Ectodermal cell (in vitro differentiated cells): ENCODE measurements at regions not wholly inside any gene's neighbourhood (a gene's known extent, or its start where the extent isn't known, plus 50 kb on each side); places are given as distances from the start of the nearest gene placed in this dataset.
"Not testable (repeated sequence)": the region's sequence is repeated elsewhere in the genome, so short reads cannot be mapped to it uniquely, and the experiment has no call there.

ENCODE experiments used
- H3K27ac ChIP-seq: 2 replicates; pipeline ENCODE4 v1.7.0; 2013; ENCODE audit warnings: mild to moderate bottlenecking, low read depth, low read length; ENCODE audit not compliant: insufficient read depth, poor library complexity, severe bottlenecking
- H3K27me3 ChIP-seq: 2 replicates; pipeline ENCODE4 v1.7.0; 2013; ENCODE audit warnings: mild to moderate bottlenecking, low read length; ENCODE audit not compliant: insufficient read depth, control insufficient read depth, poor library complexity, severe bottlenecking
- H3K36me3 ChIP-seq: one replicate; pipeline ENCODE4 v1.7.0; 2013; ENCODE audit warnings: low read length; ENCODE audit not compliant: control insufficient read depth, insufficient read depth
- H3K4me1 ChIP-seq: one replicate; pipeline ENCODE4 v1.7.0; 2013; ENCODE audit warnings: low read length; ENCODE audit not compliant: control insufficient read depth, insufficient read depth
- H3K4me3 ChIP-seq: 2 replicates; pipeline ENCODE4 v1.7.0; 2013; ENCODE audit warnings: low read depth, low read length, control low read depth; ENCODE audit not compliant: insufficient read depth
- H3K9me3 ChIP-seq: 2 replicates; pipeline ENCODE4 v1.7.0; 2013; ENCODE audit warnings: mild to moderate bottlenecking, low read length, moderate library complexity; ENCODE audit not compliant: control insufficient read depth
- WGBS, 2 experiments: methylation state at CpG; one replicate each; pipeline ENCODE4 v1.1.7; 2013; ENCODE audit warnings: missing lambda C conversion rate in 2 of 2; 5-methylcytosine and 5-hydroxymethylcytosine counted together

DNA sequence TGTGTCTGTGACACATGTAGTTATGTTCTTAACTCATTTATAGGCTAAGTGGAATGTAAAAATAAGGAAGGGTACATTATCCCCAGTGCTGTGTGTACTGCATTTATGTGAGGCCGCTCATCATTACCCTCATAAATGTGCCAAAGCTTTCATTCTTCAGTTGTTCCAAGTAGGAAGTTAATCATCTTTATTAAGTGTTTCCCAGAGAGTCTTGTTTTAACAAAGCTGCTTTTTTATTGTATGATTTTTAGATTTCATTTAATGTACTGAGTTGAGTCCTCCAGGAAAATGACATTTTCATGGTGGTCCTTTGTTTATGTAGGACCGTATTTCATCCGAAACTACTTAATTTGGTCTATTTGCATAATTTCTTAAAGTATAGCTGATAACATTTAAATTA is 379.8 kb downstream of the DLEU7 start:
- Histone ChIP-seq H3K4me3 (no peak overlapping the region), H3K9me3 (no peaks in the 10 kb centered on the region), H3K4me1 (no peaks in the 10 kb centered on the region), H3K27me3 (no peaks in the 10 kb centered on the region), H3K36me3 (no peaks in the 10 kb centered on the region), H3K27ac (no peak overlapping the region)
- WGBS, 2 experiments: 97 to 100% methylated on average over 3 of the region's 3 CpGs

DNA sequence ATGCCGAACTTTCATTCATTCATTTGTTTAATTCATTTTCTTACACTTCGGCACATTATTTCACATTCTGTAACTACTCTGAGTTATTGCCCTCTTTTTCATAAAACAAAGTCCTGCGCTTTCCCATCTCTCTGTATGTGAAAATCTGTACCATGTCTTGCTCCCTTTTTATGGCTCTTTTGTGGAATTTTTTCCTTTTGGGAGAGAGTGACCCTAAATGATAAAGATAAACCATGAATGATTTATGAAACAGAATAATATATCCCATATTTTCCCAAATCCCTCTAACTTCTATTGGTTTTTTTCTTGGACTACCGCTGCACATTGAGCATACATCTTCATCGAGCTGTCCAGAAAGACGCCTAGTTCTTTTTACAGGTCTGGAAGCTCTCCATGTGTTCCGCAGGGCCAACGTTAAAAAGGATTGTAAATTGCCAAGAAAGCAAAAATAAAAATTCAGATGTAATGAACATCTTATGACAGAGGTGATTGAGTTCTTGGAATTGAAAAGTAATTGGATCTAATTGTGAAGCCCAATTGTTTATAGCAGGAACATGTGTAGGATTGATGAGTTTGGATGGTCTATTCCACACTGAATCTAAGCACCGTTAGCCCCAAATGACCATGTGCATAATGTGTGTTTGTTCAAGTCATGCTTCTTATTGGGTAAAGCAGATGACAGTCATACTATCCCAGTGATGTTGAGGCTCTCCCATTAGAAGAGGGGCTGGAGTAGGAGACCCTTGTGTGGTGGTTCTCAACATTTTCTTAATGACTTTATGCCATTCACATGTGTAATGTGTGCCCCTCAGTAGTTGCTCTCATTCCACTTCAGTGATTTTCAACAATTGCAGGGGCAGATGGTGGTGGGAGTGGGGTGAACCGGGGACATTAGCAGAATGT is 378.9 kb downstream of the DLEU7 start:
- no peaks in the 10 kb centered on the region for H3K27me3 ChIP-seq
- H3K4me1 ChIP-seq: no peaks in the 10 kb centered on the region
- H3K4me3 ChIP-seq: no peak overlapping the region
- no peaks in the 10 kb centered on the region for H3K36me3 ChIP-seq
- 92 to 94% methylated on average over 10 of the region's 10 CpGs for WGBS, 2 experiments
- no peak overlapping the region for H3K27ac ChIP-seq
- no peaks in the 10 kb centered on the region for H3K9me3 ChIP-seq

DNA sequence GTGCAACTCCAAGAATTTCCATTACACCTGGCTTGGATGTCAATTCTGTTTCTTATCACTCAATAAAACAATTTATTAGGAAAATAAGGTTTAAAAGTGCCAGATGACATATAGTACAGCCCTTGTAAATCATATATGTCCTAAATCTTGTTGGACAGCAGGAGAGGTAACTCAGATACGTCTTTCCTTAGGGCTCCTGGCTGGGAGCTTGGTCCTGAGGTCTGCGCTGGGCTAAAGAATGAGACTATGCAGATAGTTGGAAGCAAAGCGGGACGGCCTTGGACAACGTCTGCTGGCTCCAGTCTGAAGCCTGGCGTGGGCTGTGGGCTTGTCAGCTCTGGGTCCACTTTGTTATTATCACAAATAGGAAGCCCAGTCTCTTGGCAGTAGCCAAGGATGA is 377.0 kb downstream of the DLEU7 start:
- H3K27ac ChIP-seq: no peak overlapping the region
- 97% methylated on average over 6 of the region's 6 CpGs for WGBS, 2 experiments
- H3K4me3 ChIP-seq: no peak overlapping the region

DNA sequence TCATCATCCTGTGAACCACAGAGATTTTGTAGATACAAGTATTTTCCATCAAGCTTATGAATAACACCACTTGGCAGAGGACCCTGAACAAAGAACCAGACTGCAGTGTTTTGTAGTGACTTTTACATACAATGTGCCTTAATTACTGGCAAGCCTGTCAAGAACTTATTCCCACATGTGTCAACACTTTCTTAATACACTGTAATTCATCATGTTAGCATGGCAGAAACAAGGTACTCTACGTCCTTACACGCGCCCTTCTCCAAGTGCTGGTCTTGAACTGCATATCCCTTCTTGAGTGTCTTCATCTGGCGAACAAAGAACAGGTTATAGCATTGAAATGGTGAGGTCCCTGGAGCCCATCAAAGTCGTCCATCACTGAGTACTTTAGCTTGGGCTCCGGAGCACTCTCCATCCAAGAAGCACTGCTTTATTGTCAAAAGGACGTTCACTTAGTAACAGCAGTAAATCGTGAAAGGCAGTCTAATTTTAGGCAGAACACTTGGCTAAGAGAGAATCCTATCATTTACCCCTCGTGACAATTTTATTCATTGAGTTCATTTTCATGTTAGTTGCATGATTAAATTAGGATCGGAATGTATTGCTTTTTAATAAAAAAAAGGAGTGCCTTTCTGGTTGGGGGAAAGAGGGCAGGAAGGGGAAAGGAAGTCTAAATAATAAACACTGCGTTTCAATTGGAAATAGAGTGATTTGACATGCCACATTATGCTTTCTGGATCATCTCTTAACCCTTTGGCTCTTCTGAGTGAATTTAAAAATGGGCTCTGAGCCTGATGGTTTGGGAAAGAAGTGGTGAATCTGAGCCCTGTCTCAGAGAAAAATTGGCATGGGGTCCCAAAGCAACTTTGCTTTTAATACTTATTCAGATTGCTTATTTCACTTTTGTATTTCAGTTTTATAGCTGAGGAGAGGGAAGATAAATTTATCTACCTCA is 376.1 kb downstream of the DLEU7 start:
- no peak overlapping the region for H3K4me3 ChIP-seq
- no peaks in the 10 kb centered on the region for H3K27me3 ChIP-seq
- no peaks in the 10 kb centered on the region for H3K36me3 ChIP-seq
- H3K4me1 ChIP-seq: no peaks in the 10 kb centered on the region
- H3K9me3 ChIP-seq: no peaks in the 10 kb centered on the region
- 94% methylated on average over 11 of the region's 11 CpGs for WGBS, 2 experiments
- H3K27ac ChIP-seq: no peak overlapping the region

More for the DNA sequence above, 377.0 kb downstream of the DLEU7 start:
- Histone ChIP-seq H3K9me3 (no peaks in the 10 kb centered on the region), H3K36me3 (no peaks in the 10 kb centered on the region), H3K4me1 (no peaks in the 10 kb centered on the region), H3K27me3 (no peaks in the 10 kb centered on the region)

DNA sequence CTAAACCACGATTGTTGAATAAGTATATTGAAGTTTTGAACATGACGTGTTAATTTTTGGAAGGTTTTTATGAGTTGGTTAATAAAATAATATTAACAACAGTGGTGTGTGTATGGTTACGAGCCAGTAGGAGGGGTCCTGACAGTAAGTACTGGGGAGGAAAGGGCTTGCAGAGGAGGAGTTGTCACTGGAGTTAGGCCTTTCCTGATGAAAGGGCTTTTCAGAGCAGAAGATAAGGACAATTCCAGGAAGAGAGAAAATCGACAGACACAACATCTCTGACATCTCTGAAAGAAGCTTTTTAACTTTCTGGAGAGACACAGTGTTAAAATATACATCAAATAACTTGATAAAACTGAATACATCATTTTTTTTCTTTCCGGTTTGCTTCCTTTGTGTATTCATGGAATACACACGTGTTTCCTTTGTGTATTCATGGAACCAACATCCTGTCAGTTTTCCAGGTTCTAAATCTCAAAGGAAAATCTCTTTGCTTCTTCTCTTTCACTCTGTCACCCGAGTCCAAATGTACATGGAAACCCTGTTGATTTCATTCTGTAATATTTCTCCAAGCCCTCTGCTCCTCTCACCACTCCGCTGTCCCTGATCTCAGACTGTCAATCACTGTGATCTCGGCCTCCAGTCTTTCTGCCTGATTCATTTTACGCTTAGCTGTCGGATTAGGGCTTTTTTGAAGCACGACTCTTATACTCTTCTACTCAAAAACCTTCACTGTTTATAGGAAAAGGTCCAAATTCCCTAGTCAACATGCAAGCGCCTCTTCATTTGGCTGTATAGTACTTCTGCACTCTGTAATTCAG is 374.4 kb downstream of the DLEU7 start:
- no peaks in the 10 kb centered on the region for H3K36me3 ChIP-seq
- no peaks in the 10 kb centered on the region for H3K27me3 ChIP-seq
- H3K4me3 ChIP-seq: no peak overlapping the region
- no peaks in the 10 kb centered on the region for H3K9me3 ChIP-seq
- 93 to 95% methylated on average over 12 to 13 of the region's 13 CpGs for WGBS, 2 experiments
- no peak overlapping the region for H3K27ac ChIP-seq
- no peaks in the 10 kb centered on the region for H3K4me1 ChIP-seq

DNA sequence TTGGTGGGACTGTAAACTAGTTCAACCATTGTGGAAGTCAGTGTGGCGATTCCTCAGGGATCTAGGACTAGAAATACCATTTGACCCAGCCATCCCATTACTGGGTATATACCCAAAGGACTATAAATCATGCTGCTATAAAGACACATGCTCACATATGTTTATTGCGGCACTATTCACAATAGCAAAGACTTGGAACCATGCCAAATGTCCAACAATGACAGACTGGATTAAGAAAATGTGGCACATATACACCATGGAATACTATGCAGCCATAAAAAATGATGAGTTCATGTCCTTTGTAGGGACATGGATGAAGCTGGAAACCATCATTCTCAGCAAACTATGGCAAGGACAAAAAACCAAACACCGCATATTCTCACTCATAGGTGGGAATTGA is 370.4 kb downstream of the DLEU7 start:
- WGBS, 2 experiments: no CpG with 5 or more reads among the region's 3 CpGs
- not testable (repeated sequence) for H3K4me3 ChIP-seq, H3K4me1 ChIP-seq, H3K27me3 ChIP-seq, H3K36me3 ChIP-seq, H3K27ac ChIP-seq, H3K9me3 ChIP-seq

DNA sequence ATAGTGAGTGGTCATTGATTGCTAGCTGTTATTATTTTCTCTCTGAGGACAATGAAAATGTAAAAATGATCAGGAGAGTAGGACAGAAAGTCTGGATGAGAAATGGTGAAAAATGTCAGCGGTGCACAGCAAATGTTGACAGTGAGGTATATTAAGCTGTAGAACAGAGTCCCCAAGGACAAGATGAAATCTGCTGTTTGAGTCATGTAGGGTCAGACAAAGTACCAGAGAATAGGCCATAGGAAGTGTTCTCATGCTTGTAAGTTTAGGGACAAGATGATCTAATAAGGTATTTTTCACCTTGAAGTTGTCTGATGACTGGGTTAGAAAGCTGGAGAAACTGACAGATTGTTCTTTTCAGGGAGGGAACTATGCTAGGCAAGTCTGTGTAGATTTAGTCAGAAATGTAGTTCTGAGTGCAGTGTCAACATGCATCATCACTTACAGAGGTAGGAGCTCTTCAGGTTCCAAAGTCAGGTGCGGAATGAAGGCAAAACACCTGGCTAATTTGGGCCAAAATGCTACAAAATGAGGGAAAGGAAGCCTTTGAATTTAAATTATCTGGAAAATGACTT is 369.3 kb downstream of the DLEU7 start:
- Histone ChIP-seq H3K4me1 (no peaks in the 10 kb centered on the region), H3K36me3 (no peaks in the 10 kb centered on the region), H3K9me3 (no peaks in the 10 kb centered on the region), H3K4me3 (no peak overlapping the region), H3K27ac (no peak overlapping the region), H3K27me3 (no peaks in the 10 kb centered on the region)
- 92 to 98% methylated on average over 2 of the region's 2 CpGs for WGBS, 2 experiments

DNA sequence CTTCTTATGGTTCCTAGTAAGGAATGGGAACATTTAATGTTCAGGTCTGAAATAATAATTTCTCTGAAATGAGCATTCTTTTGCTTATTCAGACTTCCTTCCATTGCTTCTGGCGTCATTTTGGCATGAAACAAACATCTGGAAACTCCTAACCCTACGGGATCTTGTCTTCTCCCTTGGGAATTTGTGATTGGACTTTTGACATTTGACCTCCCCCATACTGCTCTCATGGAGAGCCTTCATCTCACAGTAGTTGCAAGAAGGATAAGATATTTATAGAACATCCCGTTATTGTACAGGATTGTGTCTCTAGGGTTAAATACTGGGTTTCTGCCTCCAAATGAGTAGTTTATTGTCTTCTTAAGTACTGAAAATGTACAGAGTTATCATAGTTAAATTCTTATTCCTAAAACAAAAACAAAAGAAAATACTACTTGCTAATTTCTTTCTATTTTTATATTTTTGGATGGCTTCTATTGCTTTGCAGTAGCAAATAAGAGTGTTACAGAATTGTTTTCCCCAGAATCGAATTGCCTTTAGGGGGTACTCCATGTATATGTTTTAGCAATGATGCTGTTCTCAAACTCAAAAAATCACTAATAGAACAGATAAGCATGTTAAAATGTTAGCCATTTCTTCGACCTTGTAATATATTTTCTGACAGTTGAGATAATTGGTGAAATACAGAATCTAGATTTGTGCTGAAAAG is 366.8 kb downstream of the DLEU7 start:
- Histone ChIP-seq H3K9me3 (no peaks in the 10 kb centered on the region), H3K4me1 (no peaks in the 10 kb centered on the region), H3K36me3 (no peaks in the 10 kb centered on the region), H3K4me3 (no peak overlapping the region), H3K27ac (no peak overlapping the region), H3K27me3 (no peaks in the 10 kb centered on the region)
- 92 to 98% methylated on average over 5 of the region's 5 CpGs for WGBS, 2 experiments

DNA sequence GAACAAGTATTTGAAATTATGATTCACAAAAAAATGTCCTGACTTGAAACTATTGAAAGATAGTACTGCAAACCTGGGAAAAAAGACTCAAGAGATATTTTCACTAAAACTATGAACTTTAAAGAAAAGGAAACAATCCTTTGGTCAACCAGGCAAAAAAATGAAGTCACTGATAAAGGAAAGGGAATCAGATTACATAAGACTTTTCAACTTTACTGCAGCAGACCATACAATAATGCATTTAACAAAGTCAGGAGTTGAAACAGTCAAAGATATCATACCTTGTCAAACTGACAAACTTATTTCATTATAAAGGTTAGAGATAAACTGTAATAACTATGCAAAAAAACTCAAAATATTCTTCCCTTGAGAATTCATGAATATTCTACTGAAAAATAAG is 361.6 kb downstream of the DLEU7 start:
- Histone ChIP-seq H3K4me3 (no peak overlapping the region), H3K4me1 (no peaks in the 10 kb centered on the region), H3K27me3 (no peaks in the 10 kb centered on the region), H3K36me3 (no peaks in the 10 kb centered on the region), H3K27ac (no peak overlapping the region), H3K9me3 (no peaks in the 10 kb centered on the region)
